Mesenchymal stem cell (in vitro differentiated cells and primary cell): ENCODE measurements at regions not wholly inside any gene's neighbourhood (a gene's known extent, or its start where the extent isn't known, plus 50 kb on each side); places are given as distances from the start of the nearest gene placed in this dataset.
A peak's percentile ranks its signal among the peaks of the same experiment; 100 is the strongest.

ENCODE experiments used
- DNase-seq: peaks from one replicate; pipeline ENCODE4 v3.0.0-alpha.2; 2013
- H2AFZ ChIP-seq: one replicate; pipeline ENCODE4 v1.6.1; 2013; ENCODE audit warnings: low read depth, mild to moderate bottlenecking, control low read depth, inconsistent platforms, low read length, moderate library complexity
- H2AK5ac ChIP-seq: 2 replicates; pipeline ENCODE4 v1.6.1; 2013; ENCODE audit warnings: low read length, moderate library complexity, mild to moderate bottlenecking, inconsistent platforms; ENCODE audit not compliant: severe bottlenecking
- H2BK120ac ChIP-seq: one replicate; pipeline ENCODE4 v1.6.1; 2013; ENCODE audit warnings: low read depth, mild to moderate bottlenecking, inconsistent platforms, low read length, moderate library complexity
- H2BK12ac ChIP-seq, 2 experiments: one replicate each; pipeline ENCODE4 v1.6.1; 2013; ENCODE audit warnings: inconsistent platforms in 2 of 2, low read length in 2 of 2, mild to moderate bottlenecking in 2 of 2, moderate library complexity in 2 of 2, control low read depth in 1 of 2
- H2BK15ac ChIP-seq: one replicate; pipeline ENCODE4 v1.6.1; 2013; ENCODE audit warnings: mild to moderate bottlenecking, low read depth, inconsistent platforms; ENCODE audit not compliant: poor library complexity, severe bottlenecking
- H2BK5ac ChIP-seq: 2 replicates; pipeline ENCODE4 v1.6.1; 2013; ENCODE audit warnings: low read depth, mild to moderate bottlenecking, low read length, control low read depth, inconsistent platforms; ENCODE audit not compliant: poor library complexity, severe bottlenecking
- H3K14ac ChIP-seq, 2 experiments: one replicate each; pipeline ENCODE4 v1.6.1; 2013; ENCODE audit warnings: inconsistent platforms in 2 of 2, low read length in 2 of 2, control low read depth in 1 of 2, mild to moderate bottlenecking in 1 of 2, moderate library complexity in 1 of 2
- H3K18ac ChIP-seq, 2 experiments: one replicate each; pipeline ENCODE4 v1.6.1; 2013; ENCODE audit warnings: inconsistent platforms in 2 of 2, low read length in 2 of 2, control low read depth in 1 of 2, low read depth in 1 of 2, mild to moderate bottlenecking in 1 of 2
- H3K23ac ChIP-seq, 2 experiments: one replicate each; pipeline ENCODE4 v1.6.1; 2013; ENCODE audit warnings: inconsistent platforms in 2 of 2, low read length in 2 of 2, mild to moderate bottlenecking in 2 of 2, moderate library complexity in 2 of 2, control low read depth in 1 of 2
- H3K27ac ChIP-seq: 2 replicates; pipeline ENCODE4 v1.5.1; 2013; ENCODE audit warnings: mild to moderate bottlenecking, moderate library complexity, low read length, control low read depth, inconsistent platforms; ENCODE audit not compliant: poor library complexity, severe bottlenecking
- H3K27me3 ChIP-seq, 2 experiments: 2 replicates each; pipeline versions ENCODE4 v1.6.1 to v1.7.0; 2013; ENCODE audit warnings: low read length in 2 of 2, mild to moderate bottlenecking in 2 of 2, moderate library complexity in 2 of 2, control low read depth in 1 of 2, inconsistent platforms in 1 of 2; ENCODE audit not compliant: control insufficient read depth in 1 of 2, insufficient read depth in 1 of 2
- H3K36me3 ChIP-seq, 2 experiments: 2 replicates each; pipeline versions ENCODE4 v1.6.1 to v1.7.0; 2013; ENCODE audit warnings: low read length in 2 of 2, control low read depth in 1 of 2, inconsistent platforms in 1 of 2, low read depth in 1 of 2, mild to moderate bottlenecking in 1 of 2; ENCODE audit not compliant: insufficient read depth in 2 of 2, control insufficient read depth in 1 of 2
- H3K4ac ChIP-seq, 2 experiments: one replicate each; pipeline ENCODE4 v1.6.1; 2013; ENCODE audit warnings: inconsistent platforms in 2 of 2, low read length in 2 of 2, mild to moderate bottlenecking in 2 of 2, moderate library complexity in 2 of 2, control low read depth in 1 of 2, low read depth in 1 of 2
- H3K4me1 ChIP-seq: 2 replicates; pipeline ENCODE4 v1.6.1; 2013; ENCODE audit warnings: low read depth, low read length, control low read depth; ENCODE audit not compliant: control insufficient read depth, insufficient read depth
- H3K4me2 ChIP-seq: 2 replicates; pipeline ENCODE4 v1.6.1; 2013; ENCODE audit warnings: low read length, mild to moderate bottlenecking, inconsistent platforms; ENCODE audit not compliant: poor library complexity, severe bottlenecking
- H3K4me3 ChIP-seq, 2 experiments: 2 replicates each; pipeline versions ENCODE4 v1.5.1 to v1.7.0; 2013; ENCODE audit warnings: low read length in 2 of 2, mild to moderate bottlenecking in 2 of 2, control low read depth in 1 of 2, low read depth in 1 of 2; ENCODE audit not compliant: insufficient read depth in 1 of 2
- H3K79me1 ChIP-seq: replicated peaks from 2 replicates; pipeline ENCODE4 v1.6.1; 2013; ENCODE audit warnings: mild to moderate bottlenecking, control low read depth, low read length, inconsistent platforms; ENCODE audit not compliant: poor library complexity, severe bottlenecking
- H3K9ac ChIP-seq: 2 replicates; pipeline ENCODE4 v1.7.0; 2013; ENCODE audit warnings: mild to moderate bottlenecking, low read length, moderate library complexity
- H3K9me3 ChIP-seq: 2 replicates; pipeline ENCODE4 v1.7.0; 2013; ENCODE audit warnings: mild to moderate bottlenecking, low read length; ENCODE audit not compliant: control insufficient read depth
- H4K8ac ChIP-seq: one replicate; pipeline ENCODE4 v1.6.1; 2013; ENCODE audit warnings: inconsistent platforms, mild to moderate bottlenecking, low read length, moderate library complexity
- H4K91ac ChIP-seq: one replicate; pipeline ENCODE4 v1.6.1; 2013; ENCODE audit warnings: mild to moderate bottlenecking, low read length, inconsistent platforms
- WGBS: methylation state at CpG from one replicate; pipeline ENCODE4 v1.1.7; 2013; ENCODE audit warnings: mixed read lengths; 5-methylcytosine and 5-hydroxymethylcytosine counted together

GRCh38 chr1:196070940-196071339 lies 537.3 kb downstream of the KCNT2 start:
- H2AFZ ChIP-seq, result no peak overlapping the region
- H3K9ac ChIP-seq, result no peak overlapping the region
- no peak overlapping the region for H3K23ac ChIP-seq
- H2AK5ac ChIP-seq, result no peak overlapping the region
- H3K79me1 ChIP-seq, result no peaks in the 10 kb centered on the region
- H4K8ac ChIP-seq, result no peak overlapping the region
- H3K27me3 ChIP-seq, result no peaks in the 10 kb centered on the region
- DNase-seq, result peak; percentile 52
- H3K36me3 ChIP-seq, result no peaks in the 10 kb centered on the region
- no peak overlapping the region for H3K4ac ChIP-seq
- H4K91ac ChIP-seq, result no peak overlapping the region
- H2BK120ac ChIP-seq, result no peak overlapping the region
- H3K4me3 ChIP-seq, result no peak overlapping the region
- H2BK5ac ChIP-seq, result no peak overlapping the region
- WGBS, result 89% methylated on average over 1 of the region's 2 CpGs
- H3K4me1 ChIP-seq, result no peaks in the 10 kb centered on the region
- no peak overlapping the region for H3K27ac ChIP-seq
- H3K9me3 ChIP-seq, result no peaks in the 10 kb centered on the region
- no peak overlapping the region for H3K4me2 ChIP-seq
- H2BK15ac ChIP-seq, result no peak overlapping the region
- H2BK12ac ChIP-seq, result no peak overlapping the region
- H3K14ac ChIP-seq, result no peak overlapping the region
- no peak overlapping the region for H3K18ac ChIP-seq

GRCh38 chr1:196063952-196064351 lies 544.3 kb downstream of the KCNT2 start:
- no peak overlapping the region for H3K9ac ChIP-seq
- H2BK5ac ChIP-seq, result no peak overlapping the region
- no peak overlapping the region for H3K18ac ChIP-seq
- H4K8ac ChIP-seq, result no peak overlapping the region
- no peak overlapping the region for H2BK120ac ChIP-seq
- H3K27ac ChIP-seq, result no peak overlapping the region
- no peaks in the 10 kb centered on the region for H3K36me3 ChIP-seq
- WGBS, result 67% methylated on average over 1 of the region's 2 CpGs
- no peak overlapping the region for H3K4ac ChIP-seq
- DNase-seq, result no peak
- no peak overlapping the region for H4K91ac ChIP-seq
- H3K9me3 ChIP-seq, result no peaks in the 10 kb centered on the region
- no peak overlapping the region for H2BK15ac ChIP-seq
- no peaks in the 10 kb centered on the region for H3K27me3 ChIP-seq
- H3K4me2 ChIP-seq, result no peak overlapping the region
- H3K14ac ChIP-seq, result no peak overlapping the region
- H3K79me1 ChIP-seq, result no peaks in the 10 kb centered on the region
- H2AFZ ChIP-seq, result no peak overlapping the region
- no peaks in the 10 kb centered on the region for H3K4me1 ChIP-seq
- no peak overlapping the region for H3K23ac ChIP-seq
- no peak overlapping the region for H2BK12ac ChIP-seq
- no peak overlapping the region for H2AK5ac ChIP-seq
- no peak overlapping the region for H3K4me3 ChIP-seq

- H2BK15ac ChIP-seq, result no peak overlapping the region
- no peaks in the 10 kb centered on the region for H3K27me3 ChIP-seq
- H2AK5ac ChIP-seq, result no peak overlapping the region
- H3K4ac ChIP-seq, result no peak overlapping the region
- H3K23ac ChIP-seq, result no peak overlapping the region
- DNase-seq, result no peak
- H2BK120ac ChIP-seq, result no peak overlapping the region
- H4K8ac ChIP-seq, result no peak overlapping the region
- H3K14ac ChIP-seq, result no peak overlapping the region
- no peak overlapping the region for H3K27ac ChIP-seq
- no peaks in the 10 kb centered on the region for H3K79me1 ChIP-seq
- no peak overlapping the region for H2BK12ac ChIP-seq
- no peak overlapping the region for H3K18ac ChIP-seq
- no peak overlapping the region for H3K4me2 ChIP-seq
- H3K9me3 ChIP-seq, result no peaks in the 10 kb centered on the region
- H3K4me1 ChIP-seq, result no peaks in the 10 kb centered on the region
- peak overlapping the region; percentile 12 for H3K9ac ChIP-seq
- no peaks in the 10 kb centered on the region for H3K36me3 ChIP-seq
- no peak overlapping the region for H2BK5ac ChIP-seq
- no peak overlapping the region for H4K91ac ChIP-seq
- H3K4me3 ChIP-seq, result no peak overlapping the region
- 86% methylated on average over 3 of the region's 3 CpGs for WGBS
- no peak overlapping the region for H2AFZ ChIP-seq
Observed at GRCh38 chr1:196063294-196063693, 544.9 kb downstream of the KCNT2 start.

- Histone ChIP-seq H4K91ac (no peak overlapping the region), H3K27me3 (no peaks in the 10 kb centered on the region), H3K18ac (no peak overlapping the region), H3K4me3 (no peak overlapping the region), H3K9me3 (no peaks in the 10 kb centered on the region), H3K23ac (no peak overlapping the region), H2AK5ac (no peak overlapping the region), H3K79me1 (no peaks in the 10 kb centered on the region), H2BK15ac (no peak overlapping the region), H2BK12ac (no peak overlapping the region), H3K4ac (no peak overlapping the region), H3K36me3 (no peaks in the 10 kb centered on the region), H3K4me2 (no peak overlapping the region), H3K4me1 (no peaks in the 10 kb centered on the region), H3K27ac (no peak overlapping the region), H4K8ac (no peak overlapping the region), H2AFZ (no peak overlapping the region), H2BK120ac (no peak overlapping the region), H3K14ac (no peak overlapping the region), H3K9ac (no peak overlapping the region), H2BK5ac (no peak overlapping the region)
- DNase-seq, result no peak
Observed at GRCh38 chr1:196060539-196060938, 547.7 kb downstream of the KCNT2 start.
